GM10248 (cell line): ENCODE measurements at regions not wholly inside any gene's neighbourhood (a gene's known extent, or its start where the extent isn't known, plus 50 kb on each side); places are given as distances from the start of the nearest gene placed in this dataset.

Source experiments
- CTCF ChIA-PET: fragments of 300-600 bp; sonication (Branson Sonifier 250); formaldehyde crosslinking; extraction: SDS; loops from one replicate; lab custom pipeline; 2021; ENCODE audit warnings: antibody characterized with exemption; lab: Yijun Ruan, JAX
- POLR2A ChIA-PET: fragments of 350-650 bp; sonication (Branson Sonifier 250); formaldehyde crosslinking; extraction: SDS; loops from one replicate; lab custom pipeline; 2020; ENCODE audit warnings: antibody characterized with exemption; lab: Yijun Ruan, JAX
- DNase-seq: peaks from one replicate; pipeline ENCODE4 v3.0.0; 2012; ENCODE audit errors: extremely low spot score
- TF ChIP-seq, protein P1 (sequence below): IDR thresholded peaks from 2 replicates; pipeline ENCODE4 v1.5.1; 2012; ENCODE audit warnings: mild to moderate bottlenecking, low read depth; ENCODE audit errors: extremely low read depth, missing control alignments, control extremely low read depth

DNA sequence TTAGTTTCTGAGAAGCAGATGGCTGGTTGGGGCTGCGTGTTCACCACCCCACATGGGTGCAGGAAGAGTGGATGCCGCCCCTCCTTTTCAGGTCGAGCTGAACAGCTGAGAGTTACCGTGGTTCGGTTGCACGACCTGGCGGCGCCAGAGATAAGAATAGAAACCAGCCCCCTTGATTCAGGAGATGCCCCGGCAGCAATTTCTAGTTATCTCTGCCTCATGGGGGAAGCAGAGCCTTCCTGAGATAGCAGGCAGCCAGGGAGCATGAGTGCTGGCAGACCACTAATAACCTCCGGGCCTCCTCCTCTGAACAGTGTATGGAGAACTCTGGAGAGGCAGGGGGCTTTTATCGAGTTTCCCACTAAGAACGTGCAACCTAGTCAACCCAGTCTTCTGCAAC, 177.8 kb downstream of the NSG2 start:
- ChIA-PET CTCF (no interaction called here), POLR2A (no interaction called here)
- DNase-seq = no peak
- TF ChIP-seq, protein P1, sequence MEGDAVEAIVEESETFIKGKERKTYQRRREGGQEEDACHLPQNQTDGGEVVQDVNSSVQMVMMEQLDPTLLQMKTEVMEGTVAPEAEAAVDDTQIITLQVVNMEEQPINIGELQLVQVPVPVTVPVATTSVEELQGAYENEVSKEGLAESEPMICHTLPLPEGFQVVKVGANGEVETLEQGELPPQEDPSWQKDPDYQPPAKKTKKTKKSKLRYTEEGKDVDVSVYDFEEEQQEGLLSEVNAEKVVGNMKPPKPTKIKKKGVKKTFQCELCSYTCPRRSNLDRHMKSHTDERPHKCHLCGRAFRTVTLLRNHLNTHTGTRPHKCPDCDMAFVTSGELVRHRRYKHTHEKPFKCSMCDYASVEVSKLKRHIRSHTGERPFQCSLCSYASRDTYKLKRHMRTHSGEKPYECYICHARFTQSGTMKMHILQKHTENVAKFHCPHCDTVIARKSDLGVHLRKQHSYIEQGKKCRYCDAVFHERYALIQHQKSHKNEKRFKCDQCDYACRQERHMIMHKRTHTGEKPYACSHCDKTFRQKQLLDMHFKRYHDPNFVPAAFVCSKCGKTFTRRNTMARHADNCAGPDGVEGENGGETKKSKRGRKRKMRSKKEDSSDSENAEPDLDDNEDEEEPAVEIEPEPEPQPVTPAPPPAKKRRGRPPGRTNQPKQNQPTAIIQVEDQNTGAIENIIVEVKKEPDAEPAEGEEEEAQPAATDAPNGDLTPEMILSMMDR = no peak

DNA sequence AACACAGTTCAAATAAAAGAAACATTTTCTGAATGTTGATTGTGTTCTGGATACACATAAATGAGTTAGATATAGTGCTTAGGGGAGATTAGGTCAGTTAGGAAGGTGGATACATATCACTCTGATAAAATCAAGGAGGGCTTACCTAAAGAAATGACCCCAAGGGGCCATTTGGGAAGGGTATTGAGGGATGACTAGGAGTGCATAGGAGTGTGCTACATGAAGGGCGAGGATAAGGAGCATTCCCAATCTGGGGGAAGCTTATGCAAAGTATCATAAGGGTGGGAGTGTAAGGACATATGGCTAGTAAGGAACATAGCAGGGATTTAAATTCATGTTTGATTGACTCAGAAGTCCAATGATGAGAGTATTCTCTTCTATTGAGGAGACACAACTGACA, 183.6 kb downstream of the NSG2 start:
- POLR2A ChIA-PET = no interaction called here
- CTCF ChIA-PET = interaction anchor here (0.9 to 2.8 kb wide), 4 partner anchors 8 to 17 kb away, joined by 3 to 10 read pairs (median 4); no protein-coding TSS in a partner anchor
- DNase-seq = no peak
- TF ChIP-seq, protein P1 = no peak

DNA sequence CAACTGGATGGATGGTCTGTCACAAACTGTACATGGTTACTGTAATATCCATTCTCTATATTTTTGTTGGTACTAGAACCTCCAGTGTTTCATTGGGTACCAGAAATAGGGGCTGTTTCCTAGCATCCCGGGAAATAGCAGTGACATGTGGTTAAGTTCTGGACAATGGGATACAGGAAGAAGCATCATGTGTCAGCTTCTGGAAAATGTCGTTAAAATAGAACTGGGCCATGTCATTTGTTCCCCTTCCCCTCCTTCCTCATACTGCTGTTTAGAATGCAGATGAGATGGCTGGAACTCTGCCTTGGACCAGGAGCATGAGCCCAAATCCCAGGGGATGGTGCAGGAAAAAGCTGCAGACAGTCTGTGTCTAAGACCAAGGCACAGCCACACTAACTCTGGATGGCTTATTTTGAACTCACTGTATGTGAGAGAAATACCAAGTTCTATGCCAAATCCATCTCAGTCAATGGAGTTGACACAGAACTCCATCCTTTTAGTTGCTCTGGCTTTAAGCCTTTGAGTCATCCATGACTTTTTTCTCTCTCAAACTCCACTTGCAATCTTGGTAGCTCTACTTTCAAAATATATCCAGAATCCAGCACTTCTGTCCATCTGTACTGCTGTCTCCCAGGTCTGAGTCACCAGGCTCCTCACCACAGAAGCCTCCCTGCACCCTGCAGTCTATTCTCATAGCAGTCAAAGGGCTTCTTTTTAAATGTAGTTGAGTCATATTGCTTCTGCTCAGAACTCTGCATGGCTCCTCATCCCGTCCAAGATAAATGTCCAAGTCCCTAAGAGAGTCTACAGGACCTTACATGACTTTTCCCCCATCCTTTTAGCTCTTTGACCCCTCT, 184.2 kb downstream of the NSG2 start:
- DNase-seq = no peak
- TF ChIP-seq, protein P1 = no peak
- CTCF ChIA-PET = interaction anchor here (0.9 to 1.2 kb wide), 2 partner anchors 9 to 13 kb away, joined by 3 to 4 read pairs; no protein-coding TSS in a partner anchor
- POLR2A ChIA-PET = no interaction called here

DNA sequence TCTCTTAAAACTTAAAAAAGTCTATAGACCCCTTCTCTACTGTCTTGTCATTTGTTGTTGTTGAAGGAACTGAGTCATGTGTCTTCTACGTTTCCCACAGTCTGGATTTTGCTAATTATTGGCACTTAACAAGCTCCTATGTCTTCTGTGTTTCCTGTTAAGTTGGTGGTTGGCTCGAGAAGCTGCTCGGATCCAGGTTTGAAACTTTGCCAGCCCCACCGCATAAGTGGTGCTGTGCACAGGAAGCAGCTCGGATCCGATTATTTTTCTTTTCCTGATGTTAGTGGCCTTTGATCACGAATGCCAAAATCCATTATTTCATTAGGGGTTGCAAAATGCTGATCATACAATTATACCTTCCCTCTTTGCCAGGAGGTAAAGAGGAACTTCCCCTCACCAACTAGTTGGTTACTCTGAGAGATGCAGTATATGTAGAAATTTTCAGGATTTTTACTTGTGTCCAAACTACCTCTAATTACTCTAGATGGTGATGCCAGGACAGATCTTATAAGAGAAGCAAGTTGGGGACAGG, 186.5 kb downstream of the NSG2 start:
- DNase-seq = no peak
- ChIA-PET CTCF (interaction anchor here (1.1 kb wide), 1 partner anchor 17 kb away, joined by 3 read pairs; no protein-coding TSS in a partner anchor), POLR2A (no interaction called here)
- TF ChIP-seq, protein P1 = no peak

GRCh38 chr5:174234388-174234787, 188.9 kb downstream of the NSG2 start:
- TF ChIP-seq, protein P1 = no peak
- DNase-seq = no peak
- ChIA-PET POLR2A (no interaction called here), CTCF (interaction anchor here (3.0 kb wide), 1 partner anchor 13 kb away, joined by 13 read pairs; no protein-coding TSS in a partner anchor)

- DNase-seq = no peak
- ChIA-PET POLR2A (no interaction called here), CTCF (interaction anchor here (1.1 to 3.0 kb wide), 3 partner anchors 11 to 42 kb away, joined by 3 to 13 read pairs (median 3); no protein-coding TSS in a partner anchor)
- TF ChIP-seq, protein P1 = no peak
These were observed 189.9 kb downstream of the NSG2 start for GRCh38 chr5:174235221-174236011.
